COLO829 (cell line): ENCODE measurements at regions not wholly inside any gene's neighbourhood (a gene's known extent, or its start where the extent isn't known, plus 50 kb on each side); places are given as distances from the start of the nearest gene placed in this dataset.

ENCODE experiments used
- DNase-seq: peaks from one replicate; pipeline ENCODE4 v3.0.0; 2012; ENCODE audit warnings: low spot score

DNA sequence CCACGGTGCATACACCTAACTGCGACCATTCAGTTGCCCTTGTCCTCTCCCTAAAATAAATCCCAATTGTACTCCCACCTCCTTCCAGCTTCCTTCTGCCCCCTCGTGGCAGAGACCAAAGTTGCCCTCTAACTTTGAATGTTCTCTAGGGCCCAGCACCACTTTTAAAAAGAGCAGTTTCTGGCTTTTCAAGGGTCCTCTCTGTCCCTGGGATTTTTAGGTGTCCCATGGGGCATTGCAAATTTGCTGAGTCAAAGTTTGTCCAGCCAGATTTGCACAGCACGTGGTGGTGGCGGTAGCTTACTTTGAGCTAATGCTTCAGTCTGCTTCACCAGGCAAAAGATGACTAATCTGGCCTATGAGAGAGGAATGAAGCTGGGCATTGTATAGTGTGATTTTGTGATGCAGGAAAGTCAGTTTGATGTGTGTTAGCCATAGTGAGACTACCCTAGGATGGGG is 100.2 kb downstream of the PERP start:
- DNase-seq, result peak; percentile 83

DNA sequence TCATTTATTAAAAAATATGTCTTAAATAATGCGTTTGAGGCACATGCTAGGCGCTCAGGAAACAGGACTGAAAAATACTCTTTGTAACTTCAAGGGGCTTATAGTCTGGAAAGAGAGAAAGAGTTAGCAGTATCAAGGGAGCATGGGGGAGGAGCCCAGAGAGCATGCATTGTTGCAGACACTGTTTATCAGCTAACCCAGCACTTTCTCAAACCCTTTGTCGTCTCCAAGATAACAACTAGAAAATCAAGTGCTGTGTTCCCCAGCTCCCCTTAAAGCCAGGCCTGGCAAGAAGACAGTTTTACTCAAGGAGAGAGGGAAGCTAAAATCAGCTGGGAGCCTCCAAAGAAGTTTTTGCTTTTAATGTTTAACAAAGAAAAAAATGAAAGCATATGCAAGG is 98.4 kb downstream of the PERP start:
- no peak for DNase-seq

- DNase-seq, result no peak
Observed at GRCh38 chr6:138011413-138011812, 95.8 kb downstream of the PERP start.

GRCh38 chr6:138012682-138013081 is 94.5 kb downstream of the PERP start:
- DNase-seq, result no peak

- DNase-seq, result no peak
Observed at GRCh38 chr6:138013959-138014358, 93.3 kb downstream of the PERP start.

GRCh38 chr6:138017166-138017757 is 90.0 kb downstream of the PERP start:
- no peak for DNase-seq

- DNase-seq, result no peak
Observed at GRCh38 chr6:138018297-138018696, 88.9 kb downstream of the PERP start.

- DNase-seq, result no peak
Observed at GRCh38 chr6:138025528-138025978, 81.7 kb downstream of the PERP start.

GRCh38 chr6:138026342-138026741 is 80.9 kb downstream of the PERP start:
- DNase-seq, result no peak

DNA sequence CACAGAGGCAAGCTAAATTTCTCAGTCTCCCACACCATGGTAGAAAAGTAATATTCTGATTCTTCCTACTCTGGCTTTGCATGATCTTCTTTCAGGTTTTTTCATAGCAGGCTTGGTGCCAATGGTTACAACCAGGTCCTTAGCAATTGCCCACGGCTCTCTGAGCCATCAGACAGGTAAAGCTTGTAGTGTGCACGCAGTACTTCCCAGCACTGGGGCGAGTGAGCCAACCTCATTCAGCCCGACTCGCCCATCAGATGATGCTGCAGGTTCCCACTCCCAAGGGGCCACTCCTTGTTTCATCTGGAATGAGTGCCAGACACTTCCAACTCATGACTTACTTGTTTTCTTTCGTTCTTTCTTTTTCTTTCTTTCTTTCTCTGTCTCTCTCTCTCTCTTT is 78.3 kb downstream of the PERP start:
- no peak for DNase-seq

GRCh38 chr6:138030872-138031271 is 76.3 kb downstream of the PERP start:
- DNase-seq, result no peak

DNA sequence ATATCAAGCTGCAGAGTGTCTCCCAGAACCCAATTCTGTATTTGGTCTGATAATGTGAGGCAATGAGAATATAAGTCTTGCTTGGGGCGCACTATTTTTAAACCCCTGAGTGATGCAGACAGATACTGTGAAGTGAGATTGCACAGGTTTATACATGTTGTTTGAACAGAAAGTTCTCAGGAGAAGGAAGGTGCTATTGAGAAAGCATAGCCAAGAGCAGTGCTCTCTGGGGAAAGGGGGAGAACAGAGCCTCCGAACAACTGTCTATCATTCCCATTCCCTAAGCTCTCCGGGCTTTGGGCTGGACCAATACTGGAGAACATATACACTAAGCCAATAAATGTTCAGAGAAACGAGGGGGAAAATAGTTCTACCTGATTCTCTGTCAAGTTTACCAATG is 75.8 kb downstream of the PERP start:
- DNase-seq, result no peak

DNA sequence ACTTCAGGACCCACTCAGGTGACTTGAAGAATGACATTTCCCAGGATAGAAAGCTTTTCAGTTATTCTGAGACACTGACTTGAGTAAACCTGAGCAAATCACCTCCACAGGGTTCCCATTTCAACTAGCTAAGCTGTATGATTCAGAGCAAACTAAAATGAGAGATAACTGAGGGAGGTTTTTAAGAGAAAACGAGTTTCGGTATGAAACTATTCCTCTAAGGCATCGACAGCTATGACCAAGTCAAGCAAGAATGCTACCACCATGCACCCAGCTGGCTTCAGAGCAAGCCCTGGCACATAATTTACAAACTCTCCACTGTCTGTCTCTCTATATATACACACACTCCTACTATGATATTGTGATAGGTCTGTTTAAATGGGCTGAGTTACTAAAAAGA is 75.4 kb downstream of the PERP start:
- DNase-seq, result no peak

DNA sequence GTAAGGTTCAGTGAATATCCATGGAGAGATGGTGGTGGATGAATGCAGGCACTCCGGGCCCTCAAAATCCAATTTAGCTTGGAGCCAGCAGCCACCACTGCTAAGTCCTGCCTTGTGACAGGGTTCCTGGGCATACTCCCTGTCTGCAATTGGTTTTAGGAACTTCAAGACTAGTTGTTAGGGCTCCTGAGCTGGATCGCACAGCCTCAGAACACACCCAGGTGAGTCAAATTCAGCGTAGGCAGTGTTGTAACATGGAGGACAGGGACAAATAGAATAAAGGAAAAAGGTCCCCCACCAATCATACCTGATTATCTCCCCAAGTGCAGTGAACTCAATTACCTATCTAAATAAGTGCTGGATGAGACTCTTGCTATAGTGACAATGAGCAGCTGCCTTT is 74.6 kb downstream of the PERP start:
- no peak for DNase-seq

- DNase-seq, result no peak
Observed at GRCh38 chr6:138034229-138034628, 73.0 kb downstream of the PERP start.

- no peak for DNase-seq
Observed at GRCh38 chr6:138035070-138035469, 72.1 kb downstream of the PERP start.

- DNase-seq, result no peak
Observed at GRCh38 chr6:138036111-138036510, 71.1 kb downstream of the PERP start.

GRCh38 chr6:138037009-138037504 is 70.2 kb downstream of the PERP start:
- peak; percentile 63 for DNase-seq

DNA sequence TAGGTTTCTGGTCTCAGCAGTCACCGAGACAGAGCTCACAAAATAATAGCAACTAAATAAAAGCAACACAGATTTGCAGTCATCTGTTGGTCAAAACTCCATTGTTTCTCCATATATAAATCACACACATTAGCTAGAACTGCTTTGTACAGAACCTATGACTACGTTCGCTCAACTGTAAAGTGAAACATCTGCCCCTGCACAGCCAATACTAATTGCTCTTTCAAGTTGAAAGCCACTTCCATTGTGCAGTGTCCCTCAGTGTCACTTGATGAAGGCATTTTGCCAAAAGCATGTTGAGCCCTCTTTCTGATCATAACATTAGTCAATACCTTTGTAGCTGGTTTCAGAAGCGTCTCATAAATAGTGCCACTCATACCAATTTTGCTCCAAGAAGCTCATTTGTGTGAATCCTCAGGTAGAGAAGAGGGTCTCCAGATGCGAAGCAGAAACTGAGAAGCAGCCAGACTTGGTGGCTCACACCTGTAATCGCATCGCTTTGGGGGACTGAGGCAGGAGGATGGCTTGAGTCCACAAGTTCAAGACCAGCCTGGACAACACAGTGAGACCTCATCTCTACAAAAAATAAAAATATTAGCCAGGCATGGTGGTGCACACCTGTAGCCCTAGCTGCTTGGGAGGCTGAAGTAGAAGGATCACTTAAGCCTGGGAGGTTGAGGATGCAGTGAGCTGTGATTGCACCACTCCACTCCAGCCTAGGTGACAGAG is 68.9 kb downstream of the PERP start:
- no peak for DNase-seq
